ENCODE measurements at regions not wholly inside any gene's neighbourhood (a gene's known extent, or its start where the extent isn't known, plus 50 kb on each side); places are given as distances from the start of the nearest gene placed in this dataset.

DNA sequence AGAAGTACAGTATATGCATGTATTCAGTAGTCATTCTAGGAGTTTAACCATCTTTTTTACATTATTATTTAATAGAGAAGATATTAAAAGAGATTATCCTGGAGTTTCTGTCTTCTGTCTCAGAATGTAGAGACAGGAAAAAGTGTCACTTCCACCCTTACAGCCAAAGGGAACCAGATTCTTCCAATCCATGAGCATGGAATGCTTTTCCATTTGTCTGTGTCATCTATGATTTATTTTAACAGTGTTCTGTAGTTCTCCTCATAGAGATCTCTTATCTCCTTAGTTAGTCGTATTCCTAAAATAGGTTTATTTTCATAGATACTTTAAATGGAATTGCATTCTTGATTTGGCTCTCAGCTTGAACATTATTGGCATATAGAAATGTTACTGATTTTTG is 959.5 kb upstream of the PIK3C3 start:
- CTCF ChIA-PET: no interaction called here
- H3K27me3 ChIP-seq (ENCODE audit: insufficient read depth, low read length, poor library complexity, severe bottlenecking): no peaks in the 10 kb centered on the region

GRCh38 chr18:40993363-40993762 is 961.7 kb upstream of the PIK3C3 start:
- CTCF ChIA-PET: no interaction called here
- Histone ChIP-seq H3K4me1 (ENCODE audit: insufficient read depth, low read length) (no peaks in the 10 kb centered on the region), H3K27ac (ENCODE audit: low read depth, low read length) (no peak overlapping the region), H3K36me3 (ENCODE audit: insufficient read depth, low read length) (no peaks in the 10 kb centered on the region), H3K4me3 (ENCODE audit: low read length) (no peak overlapping the region), H3K27me3 (ENCODE audit: insufficient read depth, low read length, poor library complexity, severe bottlenecking) (no peaks in the 10 kb centered on the region), H3K9me3 (ENCODE audit: low read length) (no peaks in the 10 kb centered on the region)
- Mint-ChIP-seq H3K9me3 (peaks cover 3 to 24% (median 8%) of the 10 kb centered on the region in 5 donors), H3K4me3 (no peak overlapping the region), H3K36me3 (no peaks in the 10 kb centered on the region), H3K27ac (no peak overlapping the region), H3K4me1 (no peaks in the 10 kb centered on the region), H3K27me3 (no peaks in the 10 kb centered on the region)
- POLR2A ChIA-PET: no interaction called here
- no peak for DNase-seq

More for the DNA sequence above, 959.5 kb upstream of the PIK3C3 start:
- no peak for DNase-seq
- Mint-ChIP-seq H3K36me3 (no peaks in the 10 kb centered on the region), H3K4me3 (no peak overlapping the region), H3K4me1 (no peaks in the 10 kb centered on the region), H3K27me3 (no peaks in the 10 kb centered on the region), H3K9me3 (peaks cover 3 to 20% (median 11%) of the 10 kb centered on the region in 5 donors), H3K27ac (no peak overlapping the region)
- Histone ChIP-seq H3K9me3 (ENCODE audit: low read length) (no peaks in the 10 kb centered on the region), H3K36me3 (ENCODE audit: insufficient read depth, low read length) (no peaks in the 10 kb centered on the region), H3K4me3 (ENCODE audit: low read length) (no peak overlapping the region), H3K4me1 (ENCODE audit: insufficient read depth, low read length) (no peaks in the 10 kb centered on the region), H3K27ac (ENCODE audit: low read depth, low read length) (no peak overlapping the region)
- POLR2A ChIA-PET: no interaction called here

GRCh38 chr18:40987581-40987980 is 967.5 kb upstream of the PIK3C3 start:
- Mint-ChIP-seq H3K4me1 (no peaks in the 10 kb centered on the region), H3K27me3 (no peaks in the 10 kb centered on the region), H3K36me3 (no peaks in the 10 kb centered on the region), H3K9me3 (peaks cover 1 to 40% (median 15%) of the 10 kb centered on the region in 5 donors), H3K4me3 (no peak overlapping the region), H3K27ac (no peak overlapping the region)
- Histone ChIP-seq H3K27ac (ENCODE audit: low read depth, low read length) (no peak overlapping the region), H3K4me1 (ENCODE audit: insufficient read depth, low read length) (no peaks in the 10 kb centered on the region), H3K36me3 (ENCODE audit: insufficient read depth, low read length) (no peaks in the 10 kb centered on the region), H3K9me3 (ENCODE audit: low read length) (no peaks in the 10 kb centered on the region), H3K4me3 (ENCODE audit: low read length) (no peak overlapping the region), H3K27me3 (ENCODE audit: insufficient read depth, low read length, poor library complexity, severe bottlenecking) (no peaks in the 10 kb centered on the region)
- ChIA-PET CTCF (no interaction called here), POLR2A (no interaction called here)
- no peak for DNase-seq

GRCh38 chr18:40985436-40985835 is 969.6 kb upstream of the PIK3C3 start:
- no peaks in the 10 kb centered on the region for H3K27me3 ChIP-seq (ENCODE audit: insufficient read depth, low read length, poor library complexity, severe bottlenecking)
- no peak overlapping the region for H3K27ac Mint-ChIP-seq
- H3K27ac ChIP-seq (ENCODE audit: low read depth, low read length): no peak overlapping the region
- H3K4me1 Mint-ChIP-seq: no peaks in the 10 kb centered on the region
- no peaks in the 10 kb centered on the region for H3K36me3 ChIP-seq (ENCODE audit: insufficient read depth, low read length)
- H3K4me3 ChIP-seq (ENCODE audit: low read length): no peak overlapping the region
- no peaks in the 10 kb centered on the region for H3K27me3 Mint-ChIP-seq
- ChIA-PET CTCF (no interaction called here), POLR2A (no interaction called here)
- H3K4me1 ChIP-seq (ENCODE audit: insufficient read depth, low read length): no peaks in the 10 kb centered on the region
- H3K36me3 Mint-ChIP-seq: no peaks in the 10 kb centered on the region
- no peaks in the 10 kb centered on the region for H3K9me3 ChIP-seq (ENCODE audit: low read length)
- H3K4me3 Mint-ChIP-seq: no peak overlapping the region
- DNase-seq: no peak
- H3K9me3 Mint-ChIP-seq: peaks cover 0 to 35% (median 13%) of the 10 kb centered on the region in 5 donors

GRCh38 chr18:40984856-40985255 is 970.2 kb upstream of the PIK3C3 start:
- ChIA-PET CTCF (no interaction called here), POLR2A (no interaction called here)
- DNase-seq: no peak
- Mint-ChIP-seq H3K36me3 (no peaks in the 10 kb centered on the region), H3K27me3 (no peaks in the 10 kb centered on the region), H3K27ac (no peak overlapping the region), H3K9me3 (peaks cover 0 to 33% (median 13%) of the 10 kb centered on the region in 5 donors), H3K4me3 (no peak overlapping the region), H3K4me1 (no peaks in the 10 kb centered on the region)
- H3K4me3 ChIP-seq (ENCODE audit: low read length): no peak overlapping the region
- H3K27me3 ChIP-seq (ENCODE audit: insufficient read depth, low read length, poor library complexity, severe bottlenecking): no peaks in the 10 kb centered on the region
- no peaks in the 10 kb centered on the region for H3K4me1 ChIP-seq (ENCODE audit: insufficient read depth, low read length)
- no peaks in the 10 kb centered on the region for H3K36me3 ChIP-seq (ENCODE audit: insufficient read depth, low read length)
- H3K27ac ChIP-seq (ENCODE audit: low read depth, low read length): no peak overlapping the region
- no peaks in the 10 kb centered on the region for H3K9me3 ChIP-seq (ENCODE audit: low read length)

- Mint-ChIP-seq H3K4me1 (no peaks in the 10 kb centered on the region), H3K27ac (no peak overlapping the region), H3K36me3 (no peaks in the 10 kb centered on the region), H3K27me3 (no peaks in the 10 kb centered on the region), H3K9me3 (peaks cover 0 to 35% (median 13%) of the 10 kb centered on the region in 5 donors), H3K4me3 (no peak overlapping the region)
- no peaks in the 10 kb centered on the region for H3K27me3 ChIP-seq (ENCODE audit: insufficient read depth, low read length, poor library complexity, severe bottlenecking)
- H3K27ac ChIP-seq (ENCODE audit: low read depth, low read length): no peak overlapping the region
- no peaks in the 10 kb centered on the region for H3K9me3 ChIP-seq (ENCODE audit: low read length)
- no peaks in the 10 kb centered on the region for H3K4me1 ChIP-seq (ENCODE audit: insufficient read depth, low read length)
- H3K4me3 ChIP-seq (ENCODE audit: low read length): no peak overlapping the region
- ChIA-PET CTCF (no interaction called here), POLR2A (no interaction called here)
- DNase-seq: no peak
- H3K36me3 ChIP-seq (ENCODE audit: insufficient read depth, low read length): no peaks in the 10 kb centered on the region
Observed at GRCh38 chr18:40983835-40984234, 971.2 kb upstream of the PIK3C3 start.

- H3K4me1 Mint-ChIP-seq: no peaks in the 10 kb centered on the region
- H3K27ac ChIP-seq (ENCODE audit: low read depth, low read length): no peak overlapping the region
- CTCF ChIA-PET: no interaction called here
- peaks cover 3 to 30% (median 11%) of the 10 kb centered on the region in 5 donors for H3K9me3 Mint-ChIP-seq
- H3K9me3 ChIP-seq (ENCODE audit: low read length): no peaks in the 10 kb centered on the region
- POLR2A ChIA-PET: no interaction called here
- H3K4me3 Mint-ChIP-seq: no peak overlapping the region
- no peaks in the 10 kb centered on the region for H3K27me3 Mint-ChIP-seq
- no peaks in the 10 kb centered on the region for H3K27me3 ChIP-seq (ENCODE audit: insufficient read depth, low read length, poor library complexity, severe bottlenecking)
- H3K36me3 ChIP-seq (ENCODE audit: insufficient read depth, low read length): no peaks in the 10 kb centered on the region
- H3K36me3 Mint-ChIP-seq: no peaks in the 10 kb centered on the region
- H3K4me3 ChIP-seq (ENCODE audit: low read length): no peak overlapping the region
- no peak for DNase-seq
- no peaks in the 10 kb centered on the region for H3K4me1 ChIP-seq (ENCODE audit: insufficient read depth, low read length)
- no peak overlapping the region for H3K27ac Mint-ChIP-seq
Observed at GRCh38 chr18:40980171-40980570, 974.9 kb upstream of the PIK3C3 start.

DNA sequence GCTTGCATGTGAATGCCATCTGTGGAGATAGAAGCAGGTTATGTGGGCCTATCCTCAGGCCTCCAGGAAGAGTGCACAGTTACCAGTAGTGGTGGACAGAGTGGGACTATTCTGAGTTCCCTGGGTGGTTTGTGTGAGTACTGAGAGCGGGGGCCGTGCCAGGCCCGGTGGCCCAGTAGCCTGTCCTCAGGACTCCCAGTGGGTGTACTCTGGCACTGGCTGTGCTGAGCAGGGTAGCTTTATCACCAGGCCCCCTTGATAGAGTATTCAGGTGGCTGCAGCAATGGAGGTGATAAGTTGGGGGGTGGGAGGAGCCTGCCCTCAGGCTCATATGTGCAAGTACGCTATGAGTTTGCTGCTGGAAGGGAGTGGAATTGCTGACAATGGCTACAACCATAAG is 979.0 kb upstream of the PIK3C3 start:
- H3K27ac ChIP-seq (ENCODE audit: low read depth, low read length): no peak overlapping the region
- Mint-ChIP-seq H3K9me3 (peaks cover 7 to 56% (median 14%) of the 10 kb centered on the region in 5 donors), H3K36me3 (no peaks in the 10 kb centered on the region), H3K4me3 (no peak overlapping the region), H3K27ac (no peak overlapping the region), H3K4me1 (no peaks in the 10 kb centered on the region), H3K27me3 (no peaks in the 10 kb centered on the region)
- no peaks in the 10 kb centered on the region for H3K36me3 ChIP-seq (ENCODE audit: insufficient read depth, low read length)
- H3K4me3 ChIP-seq (ENCODE audit: low read length): no peak overlapping the region
- H3K4me1 ChIP-seq (ENCODE audit: insufficient read depth, low read length): no peaks in the 10 kb centered on the region
- ChIA-PET POLR2A (no interaction called here), CTCF (no interaction called here)
- no peaks in the 10 kb centered on the region for H3K27me3 ChIP-seq (ENCODE audit: insufficient read depth, low read length, poor library complexity, severe bottlenecking)
- no peak for DNase-seq
- H3K9me3 ChIP-seq (ENCODE audit: low read length): no peaks in the 10 kb centered on the region

GRCh38 chr18:40974448-40974847 is 980.6 kb upstream of the PIK3C3 start:
- Mint-ChIP-seq H3K9me3 (peaks cover 10 to 50% (median 16%) of the 10 kb centered on the region in 5 donors), H3K4me3 (no peak overlapping the region), H3K36me3 (no peaks in the 10 kb centered on the region), H3K4me1 (no peaks in the 10 kb centered on the region), H3K27me3 (no peaks in the 10 kb centered on the region), H3K27ac (no peak overlapping the region)
- DNase-seq: no peak
- CTCF ChIA-PET: no interaction called here
- POLR2A ChIA-PET: no interaction called here
- Histone ChIP-seq H3K27me3 (ENCODE audit: insufficient read depth, low read length, poor library complexity, severe bottlenecking) (no peaks in the 10 kb centered on the region), H3K36me3 (ENCODE audit: insufficient read depth, low read length) (no peaks in the 10 kb centered on the region), H3K4me3 (ENCODE audit: low read length) (no peak overlapping the region), H3K27ac (ENCODE audit: low read depth, low read length) (no peak overlapping the region), H3K9me3 (ENCODE audit: low read length) (no peaks in the 10 kb centered on the region), H3K4me1 (ENCODE audit: insufficient read depth, low read length) (no peaks in the 10 kb centered on the region)

Data from CD8-positive, alpha-beta memory T cell (primary cell).